ENCODE measurements at regions not wholly inside any gene's neighbourhood (a gene's known extent, or its start where the extent isn't known, plus 50 kb on each side); places are given as distances from the start of the nearest gene placed in this dataset.

GRCh38 chr3:145815707-145816413, 345.1 kb downstream of the PLOD2 start:
- DNase-seq (ENCODE audit: low spot score): no peak
- intact Hi-C loops (cut with micrococcal nuclease; ENCODE audit: unreplicated experiment): no loop called here
- Histone ChIP-seq H3K36me3 (ENCODE audit: insufficient read depth, low read length, poor library complexity, severe bottlenecking) (no peaks in the 10 kb centered on the region), H3K27me3 (replicated peaks; ENCODE audit: insufficient read depth, low read depth, low read length, poor library complexity) (no peaks in the 10 kb centered on the region), H3K9me3 (ENCODE audit: low read depth, low read length, poor library complexity, severe bottlenecking) (no peaks in the 10 kb centered on the region), H3K4me1 (ENCODE audit: insufficient read depth, low read length, poor library complexity, severe bottlenecking) (no peaks in the 10 kb centered on the region), H3K27ac (ENCODE audit: low read depth, low read length, poor library complexity, severe bottlenecking) (no peak overlapping the region), H3K4me3 (ENCODE audit: low read depth, low read length, poor library complexity, severe bottlenecking) (no peak overlapping the region)
- TF ChIP-seq CTCF (conservative IDR thresholded peaks at IDR 0.05; ENCODE audit: low read depth, low read length) (no peak), EZH2 (IDR thresholded peaks at IDR 0.05; ENCODE audit: borderline replicate concordance, low read depth, low read length, poor library complexity, severe bottlenecking) (no peak)
- no TSS peak for BruUV-seq (replicated peaks)
- CTCF ChIA-PET: no interaction called here
- POLR2A ChIA-PET (ENCODE audit: low non-redundant PET): no interaction called here

- no peak for DNase-seq (ENCODE audit: low spot score)
- intact Hi-C loops (cut with micrococcal nuclease; ENCODE audit: unreplicated experiment): no loop called here
- no TSS peak for BruUV-seq (replicated peaks)
- Histone ChIP-seq H3K4me1 (ENCODE audit: insufficient read depth, low read length, poor library complexity, severe bottlenecking) (no peaks in the 10 kb centered on the region), H3K36me3 (ENCODE audit: insufficient read depth, low read length, poor library complexity, severe bottlenecking) (no peaks in the 10 kb centered on the region), H3K4me3 (ENCODE audit: low read depth, low read length, poor library complexity, severe bottlenecking) (no peak overlapping the region), H3K27ac (ENCODE audit: low read depth, low read length, poor library complexity, severe bottlenecking) (no peak overlapping the region), H3K9me3 (ENCODE audit: low read depth, low read length, poor library complexity, severe bottlenecking) (no peaks in the 10 kb centered on the region), H3K27me3 (replicated peaks; ENCODE audit: insufficient read depth, low read depth, low read length, poor library complexity) (no peaks in the 10 kb centered on the region)
- ChIA-PET POLR2A (ENCODE audit: low non-redundant PET) (no interaction called here), CTCF (no interaction called here)
- no peak for TF ChIP-seq CTCF (conservative IDR thresholded peaks at IDR 0.05; ENCODE audit: low read depth, low read length)
- TF ChIP-seq EZH2 (IDR thresholded peaks at IDR 0.05; ENCODE audit: borderline replicate concordance, low read depth, low read length, poor library complexity, severe bottlenecking): no peak
Observed at GRCh38 chr3:145817870-145818483, 343.0 kb downstream of the PLOD2 start.

GRCh38 chr3:145820170-145820569, 340.8 kb downstream of the PLOD2 start:
- Histone ChIP-seq H3K4me3 (ENCODE audit: low read depth, low read length, poor library complexity, severe bottlenecking) (no peak overlapping the region), H3K4me1 (ENCODE audit: insufficient read depth, low read length, poor library complexity, severe bottlenecking) (no peaks in the 10 kb centered on the region), H3K27me3 (replicated peaks; ENCODE audit: insufficient read depth, low read depth, low read length, poor library complexity) (no peaks in the 10 kb centered on the region), H3K27ac (ENCODE audit: low read depth, low read length, poor library complexity, severe bottlenecking) (no peak overlapping the region), H3K9me3 (ENCODE audit: low read depth, low read length, poor library complexity, severe bottlenecking) (no peaks in the 10 kb centered on the region), H3K36me3 (ENCODE audit: insufficient read depth, low read length, poor library complexity, severe bottlenecking) (no peaks in the 10 kb centered on the region)
- CTCF ChIA-PET: no interaction called here
- no TSS peak for BruUV-seq (replicated peaks)
- TF ChIP-seq CTCF (conservative IDR thresholded peaks at IDR 0.05; ENCODE audit: low read depth, low read length) (no peak), EZH2 (IDR thresholded peaks at IDR 0.05; ENCODE audit: borderline replicate concordance, low read depth, low read length, poor library complexity, severe bottlenecking) (no peak)
- intact Hi-C loops (cut with micrococcal nuclease; ENCODE audit: unreplicated experiment): no loop called here
- POLR2A ChIA-PET (ENCODE audit: low non-redundant PET): no interaction called here
- DNase-seq (ENCODE audit: low spot score): no peak

All from A673 (cell line).